ENCODE measurements at regions not wholly inside any gene's neighbourhood (a gene's known extent, or its start where the extent isn't known, plus 50 kb on each side); places are given as distances from the start of the nearest gene placed in this dataset.

GRCh38 chr15:29428925-29429573 is 159.4 kb upstream of the NSMCE3 start:
- no peak for TF ChIP-seq POLR2A (IDR thresholded peaks at IDR 0.05)
- TF ChIP-seq CTCF (IDR thresholded peaks at IDR 0.05): no peak
- TF ChIP-seq EP300 (IDR thresholded peaks at IDR 0.05): no peak

Measured in ovary (tissue), 3 donors.